Stimulated activated CD8-positive, alpha-beta memory T cell treated with anti-CD3 and anti-CD28 coated beads, Interleukin-12 subunit alpha, Interleukin-12 subunit beta, amount 100 ng/mL, for 24 hours (primary cell): ENCODE measurements at regions not wholly inside any gene's neighbourhood (a gene's known extent, or its start where the extent isn't known, plus 50 kb on each side); places are given as distances from the start of the nearest gene placed in this dataset.
"Not testable (repeated sequence)": the region's sequence is repeated elsewhere in the genome, so short reads cannot be mapped to it uniquely, and the experiment has no call there.

Experiments
- DNase-seq: peaks from one replicate; pipeline ENCODE4 v3.0.0-alpha.2; 2020; ENCODE audit errors: extremely low read depth

GRCh38 chr9:74092491-74092834 lies 404.7 kb upstream of the RORB start:
- DNase-seq: no peak

GRCh38 chr9:74094037-74094436 lies 403.1 kb upstream of the RORB start:
- not testable (repeated sequence) for DNase-seq

- DNase-seq: no peak
These were observed 402.4 kb upstream of the RORB start for GRCh38 chr9:74094766-74095165.

GRCh38 chr9:74095925-74096324 lies 401.2 kb upstream of the RORB start:
- no peak for DNase-seq

GRCh38 chr9:74096420-74096819 lies 400.7 kb upstream of the RORB start:
- DNase-seq: no peak

- no peak for DNase-seq
These were observed 397.1 kb upstream of the RORB start for GRCh38 chr9:74100042-74100441.

GRCh38 chr9:74102148-74102547 lies 395.0 kb upstream of the RORB start:
- not testable (repeated sequence) for DNase-seq

GRCh38 chr9:74102702-74103101 lies 394.4 kb upstream of the RORB start:
- no peak for DNase-seq

- DNase-seq: no peak
These were observed 389.4 kb upstream of the RORB start for GRCh38 chr9:74107692-74108091.

- DNase-seq: no peak
These were observed 381.2 kb upstream of the RORB start for GRCh38 chr9:74115976-74116375.

- DNase-seq: no peak
These were observed 380.0 kb upstream of the RORB start for GRCh38 chr9:74117151-74117550.

GRCh38 chr9:74117731-74118130 lies 379.4 kb upstream of the RORB start:
- DNase-seq: no peak

- DNase-seq: no peak
These were observed 377.1 kb upstream of the RORB start for GRCh38 chr9:74120061-74120460.

GRCh38 chr9:74120470-74120869 lies 376.7 kb upstream of the RORB start:
- no peak for DNase-seq

GRCh38 chr9:74122216-74122615 lies 374.9 kb upstream of the RORB start:
- no peak for DNase-seq

- no peak for DNase-seq
These were observed 374.5 kb upstream of the RORB start for GRCh38 chr9:74122661-74123060.

- DNase-seq: no peak
These were observed 371.2 kb upstream of the RORB start for GRCh38 chr9:74125941-74126340.

GRCh38 chr9:74132986-74133385 lies 364.1 kb upstream of the RORB start:
- no peak for DNase-seq

GRCh38 chr9:74133921-74134320 lies 363.2 kb upstream of the RORB start:
- DNase-seq: no peak

GRCh38 chr9:74138182-74138581 lies 359.0 kb upstream of the RORB start:
- no peak for DNase-seq

GRCh38 chr9:74140141-74140540 lies 357.0 kb upstream of the RORB start:
- no peak for DNase-seq

- DNase-seq: no peak
These were observed 349.2 kb upstream of the RORB start for GRCh38 chr9:74147906-74148305.

GRCh38 chr9:74172874-74173273 lies 324.3 kb upstream of the RORB start:
- no peak for DNase-seq

- no peak for DNase-seq
These were observed 323.9 kb upstream of the RORB start for GRCh38 chr9:74173284-74173683.

GRCh38 chr9:74197771-74198170 lies 299.4 kb upstream of the RORB start:
- DNase-seq: not testable (repeated sequence)
